CD4-positive, alpha-beta T cell (primary cell): ENCODE measurements at regions not wholly inside any gene's neighbourhood (a gene's known extent, or its start where the extent isn't known, plus 50 kb on each side); places are given as distances from the start of the nearest gene placed in this dataset.

Experiments used
- ATAC-seq: fragments of 200-7000 bp; cut with Tn5 transposase; one replicate; pipeline ENCODE4 v1.10.0; 2022; ENCODE audit warnings: mild to moderate bottlenecking; ENCODE audit not compliant: poor library complexity
- CTCF ChIA-PET: fragments of 350-600 bp; sonication (Branson Sonifier 250); formaldehyde crosslinking; loops from one replicate; lab custom pipeline; 2021; ENCODE audit warnings: antibody characterized with exemption, inconsistent platforms; lab: Charles Lee
- POLR2A ChIA-PET: fragments of 350-600 bp; sonication (Branson Sonifier 250); formaldehyde crosslinking; loops from one replicate; lab custom pipeline; 2021; ENCODE audit warnings: antibody characterized with exemption, inconsistent platforms; lab: Charles Lee
- DNase-seq, 14 experiments: peaks; one replicate each; pipeline ENCODE4 v3.0.0-alpha.2; 2013 to 2020; ENCODE audit warnings: mixed read lengths in 2 of 14
- H3K27ac ChIP-seq, 2 donors: one replicate each; pipeline versions ENCODE4 v1.5.1 to v1.7.0; 2013; ENCODE audit warnings: low read length in 2 of 2, low read depth in 1 of 2, mild to moderate bottlenecking in 1 of 2
- H3K27me3 ChIP-seq, 2 experiments: 1 replicate in 1 of 2; 2 replicates in 1 of 2; pipeline versions ENCODE4 v1.6.1 to v1.7.0; 2013; ENCODE audit warnings: low read length in 2 of 2, control low read depth in 1 of 2, mild to moderate bottlenecking in 1 of 2, moderate library complexity in 1 of 2; ENCODE audit not compliant: insufficient read depth in 2 of 2, control insufficient read depth in 1 of 2
- H3K36me3 ChIP-seq: one replicate; pipeline ENCODE4 v1.6.1; 2013; ENCODE audit warnings: low read length, control low read depth; ENCODE audit not compliant: insufficient read depth
- H3K4me1 ChIP-seq: one replicate; pipeline ENCODE4 v1.6.1; 2013; ENCODE audit warnings: low read length, control low read depth; ENCODE audit not compliant: insufficient read depth
- H3K4me3 ChIP-seq: one replicate; pipeline ENCODE4 v1.5.1; 2013; ENCODE audit warnings: mild to moderate bottlenecking, low read length, moderate library complexity
- H3K9me3 ChIP-seq, 2 experiments: 1 replicate in 1 of 2; 2 replicates in 1 of 2; pipeline versions ENCODE4 v1.6.1 to v1.7.0; 2013; ENCODE audit warnings: low read length in 2 of 2, mild to moderate bottlenecking in 2 of 2, control low read depth in 1 of 2, moderate library complexity in 1 of 2; ENCODE audit not compliant: control insufficient read depth in 1 of 2, insufficient read depth in 1 of 2
- H3K27ac Mint-ChIP-seq: one replicate; pipeline ENCODE4 v1.8.0; 2020; ENCODE audit warnings: mixed read lengths
- H3K27me3 Mint-ChIP-seq: one replicate; pipeline ENCODE4 v1.8.0; 2021; ENCODE audit warnings: mixed read lengths
- H3K36me3 Mint-ChIP-seq: one replicate; pipeline ENCODE4 v1.8.0; 2021; ENCODE audit warnings: low read depth, mixed read lengths
- H3K4me1 Mint-ChIP-seq: one replicate; pipeline ENCODE4 v1.8.0; 2021; ENCODE audit warnings: low read depth, mixed read lengths
- H3K4me3 Mint-ChIP-seq: one replicate; pipeline ENCODE4 v1.8.0; 2020; ENCODE audit warnings: mild to moderate bottlenecking, mixed read lengths
- H3K9me3 Mint-ChIP-seq: one replicate; pipeline ENCODE4 v1.8.0; 2020; ENCODE audit warnings: mixed read lengths
- CTCF ChIP-seq: fragments of 200-600 bp; IDR thresholded peaks from one replicate; pipeline ENCODE4 v1.8.0; 2022; ENCODE audit warnings: antibody characterized with exemption, mild to moderate bottlenecking
- intact Hi-C, 2 experiments: fragments of 100-400 bp; cut with DNase I in 1 of 2; cut with micrococcal nuclease in 1 of 2; formaldehyde crosslinking; loops; one replicate each; pipeline versions ENCODE4 v1.15.1 to v1.9.0; 2023 to 2025; cut with DNase I, micrococcal nuclease

- no peaks in the 10 kb centered on the region for H3K9me3 Mint-ChIP-seq
- H3K4me1 Mint-ChIP-seq, result peaks cover 54% of the 10 kb centered on the region
- ChIA-PET CTCF (interaction anchor here (0.6 kb wide), 1 partner anchor 178 kb away, joined by 3 read pairs; no protein-coding TSS in a partner anchor), POLR2A (no interaction called here)
- H3K36me3 ChIP-seq, result peaks cover 19% of the 10 kb centered on the region
- H3K27ac ChIP-seq, result no peak overlapping the region
- H3K9me3 ChIP-seq, result no peaks in the 10 kb centered on the region
- intact Hi-C loops, result no loop called here
- no peaks in the 10 kb centered on the region for H3K27me3 Mint-ChIP-seq
- peak overlapping the region; percentile 17 for H3K27ac Mint-ChIP-seq
- H3K27me3 ChIP-seq, result no peaks in the 10 kb centered on the region
- no peak overlapping the region for H3K4me3 Mint-ChIP-seq
- peaks cover 26% of the 10 kb centered on the region for H3K36me3 Mint-ChIP-seq
- DNase-seq (no peak), ATAC-seq (no peak)
- H3K4me1 ChIP-seq, result no peaks in the 10 kb centered on the region
- no peak overlapping the region for H3K4me3 ChIP-seq
- TF ChIP-seq CTCF, result no peak
Observed at GRCh38 chr14:89495718-89496117, 78.7 kb upstream of the FOXN3 start.

DNA sequence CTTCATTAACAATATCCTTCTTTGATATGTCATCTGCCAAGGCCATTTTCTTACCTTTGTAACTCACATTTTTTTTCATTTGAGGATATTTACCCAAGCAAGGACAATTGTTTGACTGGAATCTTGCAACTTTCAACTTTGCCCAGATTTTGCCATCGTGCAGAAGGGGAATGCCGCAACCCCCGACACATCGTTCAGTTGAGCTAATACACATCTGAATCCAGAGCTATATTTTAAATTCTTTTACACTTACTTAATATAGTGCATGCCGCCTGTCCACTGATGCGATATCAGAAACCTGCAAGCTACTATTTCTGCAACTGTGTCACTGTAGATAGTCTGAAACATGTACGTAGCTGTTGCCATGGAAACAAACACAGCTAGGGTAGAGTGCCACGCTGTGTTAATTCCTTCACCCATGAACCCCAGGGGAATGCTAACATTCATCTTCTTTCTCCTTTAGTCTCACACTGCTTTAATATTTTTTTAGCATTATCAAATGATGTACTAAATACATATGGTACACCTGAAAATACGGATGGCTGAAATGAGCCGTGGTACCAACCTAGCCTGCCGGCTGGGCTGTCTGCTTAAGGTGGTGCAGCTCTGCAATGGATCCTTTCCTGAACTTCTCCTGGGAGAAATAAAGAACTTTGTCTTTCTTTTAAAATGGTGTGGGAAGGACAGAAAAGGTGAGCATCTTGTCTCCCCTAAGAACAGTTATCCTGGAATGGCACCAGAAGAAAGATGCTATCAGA, 77.0 kb upstream of the FOXN3 start:
- TF ChIP-seq CTCF, result no peak
- CTCF ChIA-PET, result interaction anchor here (0.6 kb wide), 2 partner anchors 9 to 301 kb away, joined by 3 read pairs; no protein-coding TSS in a partner anchor
- peaks cover 62% of the 10 kb centered on the region for H3K4me1 Mint-ChIP-seq
- H3K27me3 ChIP-seq, result no peaks in the 10 kb centered on the region
- no peak for ATAC-seq
- peak overlapping the region; percentile 15 for H3K27ac Mint-ChIP-seq
- DNase-seq, result peak in 1 of 14 experiments; percentile 24
- H3K4me3 ChIP-seq, result no peak overlapping the region
- no peaks in the 10 kb centered on the region for H3K9me3 ChIP-seq
- H3K4me3 Mint-ChIP-seq, result no peak overlapping the region
- H3K36me3 Mint-ChIP-seq, result peaks cover 22% of the 10 kb centered on the region
- no peaks in the 10 kb centered on the region for H3K4me1 ChIP-seq
- peaks cover 10% of the 10 kb centered on the region for H3K36me3 ChIP-seq
- no peak overlapping the region for H3K27ac ChIP-seq
- no peaks in the 10 kb centered on the region for H3K27me3 Mint-ChIP-seq
- intact Hi-C loops, result no loop called here
- no peaks in the 10 kb centered on the region for H3K9me3 Mint-ChIP-seq
- POLR2A ChIA-PET, result no interaction called here

GRCh38 chr14:89493406-89493805, 76.4 kb upstream of the FOXN3 start:
- peaks cover 17% of the 10 kb centered on the region for H3K36me3 Mint-ChIP-seq
- peaks cover 66% of the 10 kb centered on the region for H3K4me1 Mint-ChIP-seq
- peak overlapping the region; percentile 15 for H3K27ac Mint-ChIP-seq
- intact Hi-C loops, result no loop called here
- DNase-seq, result no peak
- Histone ChIP-seq H3K36me3 (peaks cover 10% of the 10 kb centered on the region), H3K27ac (no peak overlapping the region), H3K4me3 (no peak overlapping the region), H3K4me1 (no peaks in the 10 kb centered on the region), H3K9me3 (no peaks in the 10 kb centered on the region), H3K27me3 (no peaks in the 10 kb centered on the region)
- H3K4me3 Mint-ChIP-seq, result no peak overlapping the region
- H3K9me3 Mint-ChIP-seq, result no peaks in the 10 kb centered on the region
- ChIA-PET POLR2A (no interaction called here), CTCF (interaction anchor here (0.6 kb wide), 1 partner anchor 9 kb away, joined by 3 read pairs; no protein-coding TSS in a partner anchor)
- no peak for ATAC-seq
- TF ChIP-seq CTCF, result no peak
- H3K27me3 Mint-ChIP-seq, result no peaks in the 10 kb centered on the region
